HEK293T (cell line): ENCODE measurements at regions not wholly inside any gene's neighbourhood (a gene's known extent, or its start where the extent isn't known, plus 50 kb on each side); places are given as distances from the start of the nearest gene placed in this dataset.

Experiments used
- ARNT ChIP-seq: fragments of 450-650 bp; IDR thresholded peaks from 2 replicates; pipeline ENCODE4 v1.6.1; 2017; ENCODE audit warnings: mild to moderate bottlenecking
- BHLHE40 ChIP-seq: fragments of 450-650 bp; IDR thresholded peaks from 2 replicates; pipeline ENCODE4 v1.6.1; 2016; ENCODE audit warnings: mild to moderate bottlenecking, moderate library complexity, borderline replicate concordance
- ELF4 ChIP-seq: fragments of 450-650 bp; IDR thresholded peaks from 2 replicates; pipeline ENCODE4 v1.6.1; 2017; ENCODE audit warnings: antibody characterized with exemption
- FOXA1 ChIP-seq: fragments of 450-650 bp; IDR thresholded peaks from 2 replicates; pipeline ENCODE4 v1.6.1; 2016; ENCODE audit warnings: mild to moderate bottlenecking
- FOXK2 ChIP-seq: fragments of 450-650 bp; IDR thresholded peaks from 2 replicates; pipeline ENCODE4 v1.6.1; 2016; ENCODE audit warnings: mild to moderate bottlenecking
- FOXM1 ChIP-seq: fragments of 450-650 bp; IDR thresholded peaks from 2 replicates; pipeline ENCODE4 v1.6.1; 2017; ENCODE audit warnings: mild to moderate bottlenecking, borderline replicate concordance
- NFRKB ChIP-seq: fragments of 450-650 bp; IDR thresholded peaks from 2 replicates; pipeline ENCODE4 v1.6.1; 2016; ENCODE audit warnings: mild to moderate bottlenecking, moderate library complexity
- PKNOX1 ChIP-seq: fragments of 450-650 bp; IDR thresholded peaks from 2 replicates; pipeline ENCODE4 v1.6.1; 2016
- SUZ12 ChIP-seq: fragments of 450-650 bp; IDR thresholded peaks from 2 replicates; pipeline ENCODE4 v1.6.1; 2016; ENCODE audit warnings: mild to moderate bottlenecking
- ZNF384 ChIP-seq: fragments of 450-650 bp; IDR thresholded peaks from 2 replicates; pipeline ENCODE4 v1.6.1; 2016

GRCh38 chr9:129491487-129491855 lies 129.4 kb downstream of the C9orf50 start:
- TF ChIP-seq BHLHE40 (no peak), FOXA1 (no peak), NFRKB (no peak), PKNOX1 (no peak), ARNT (no peak), SUZ12 (no peak), ZNF384 (no peak), FOXK2 (no peak), FOXM1 (no peak), ELF4 (no peak)
